Urinary bladder (tissue), 3 donors: ENCODE measurements at regions not wholly inside any gene's neighbourhood (a gene's known extent, or its start where the extent isn't known, plus 50 kb on each side); places are given as distances from the start of the nearest gene placed in this dataset.
"Not testable (repeated sequence)": the region's sequence is repeated elsewhere in the genome, so short reads cannot be mapped to it uniquely, and the experiment has no call there.

Source experiments
- DNase-seq: peaks from one replicate; pipeline ENCODE4 v3.0.0-alpha.2; 2015; ENCODE audit errors: extremely low spot score
- H3K27ac ChIP-seq: one replicate; pipeline ENCODE4 v1.5.1; 2013; ENCODE audit warnings: low read depth, mild to moderate bottlenecking, moderate library complexity
- H3K36me3 ChIP-seq: one replicate; pipeline ENCODE4 v1.6.1; 2013; ENCODE audit warnings: mild to moderate bottlenecking, moderate library complexity; ENCODE audit not compliant: insufficient read depth
- H3K4me1 ChIP-seq: one replicate; pipeline ENCODE4 v1.6.1; 2013; ENCODE audit warnings: mild to moderate bottlenecking, moderate library complexity; ENCODE audit not compliant: insufficient read depth
- H3K4me3 ChIP-seq: one replicate; pipeline ENCODE4 v1.5.1; 2013; ENCODE audit warnings: low read depth, low read length
- WGBS: extraction: QIAGEN DNeasy Blood & Tissue Kit; methylation state at CpG from one replicate; pipeline ENCODE4 v1.1.7; 2013; 5-methylcytosine and 5-hydroxymethylcytosine counted together
- donor health status: healthy with polysubstance abuse.
- donor health status: healthy.

GRCh38 chr6:167684276-167685104 is 142.2 kb upstream of the AFDN start:
- 83% methylated on average over 14 of the region's 14 CpGs for WGBS
- no peak overlapping the region for H3K27ac ChIP-seq

GRCh38 chr6:167685654-167686053 is 141.1 kb upstream of the AFDN start:
- no peaks in the 10 kb centered on the region for H3K36me3 ChIP-seq
- no peak overlapping the region for H3K4me3 ChIP-seq
- no peaks in the 10 kb centered on the region for H3K4me1 ChIP-seq
- WGBS: 67% methylated on average over 10 of the region's 10 CpGs
- DNase-seq: no peak
- no peak overlapping the region for H3K27ac ChIP-seq

More at GRCh38 chr6:167684276-167685104, 142.2 kb upstream of the AFDN start:
- no peak for DNase-seq
- H3K4me3 ChIP-seq: no peak overlapping the region
- no peaks in the 10 kb centered on the region for H3K4me1 ChIP-seq
- H3K36me3 ChIP-seq: no peaks in the 10 kb centered on the region

- no peak for DNase-seq
- H3K4me3 ChIP-seq: no peak overlapping the region
- H3K36me3 ChIP-seq: no peaks in the 10 kb centered on the region
- WGBS: 79% methylated on average over 7 of the region's 7 CpGs
- H3K27ac ChIP-seq: no peak overlapping the region
- H3K4me1 ChIP-seq: no peaks in the 10 kb centered on the region
Measured at GRCh38 chr6:167686204-167686893, 140.4 kb upstream of the AFDN start.

GRCh38 chr6:167687116-167687725 is 139.5 kb upstream of the AFDN start:
- no peak for DNase-seq
- Histone ChIP-seq H3K4me1 (no peaks in the 10 kb centered on the region), H3K4me3 (no peak overlapping the region), H3K27ac (no peak overlapping the region), H3K36me3 (no peaks in the 10 kb centered on the region)
- 79% methylated on average over 18 of the region's 18 CpGs for WGBS

- no peaks in the 10 kb centered on the region for H3K36me3 ChIP-seq
- H3K27ac ChIP-seq: no peak overlapping the region
- H3K4me1 ChIP-seq: no peaks in the 10 kb centered on the region
- WGBS: 89% methylated on average over 6 of the region's 6 CpGs
- no peak overlapping the region for H3K4me3 ChIP-seq
- no peak for DNase-seq
Measured at GRCh38 chr6:167688123-167688522, 138.6 kb upstream of the AFDN start.

- no peak overlapping the region for H3K4me3 ChIP-seq
- DNase-seq: no peak
Measured at GRCh38 chr6:167689278-167689677, 137.4 kb upstream of the AFDN start.

GRCh38 chr6:167689751-167690150 is 137.0 kb upstream of the AFDN start:
- H3K4me1 ChIP-seq: no peaks in the 10 kb centered on the region
- 71% methylated on average over 6 of the region's 6 CpGs for WGBS
- no peak for DNase-seq
- H3K4me3 ChIP-seq: no peak overlapping the region
- H3K27ac ChIP-seq: no peak overlapping the region
- no peaks in the 10 kb centered on the region for H3K36me3 ChIP-seq

More at GRCh38 chr6:167689278-167689677, 137.4 kb upstream of the AFDN start:
- Histone ChIP-seq H3K4me1 (no peaks in the 10 kb centered on the region), H3K27ac (no peak overlapping the region), H3K36me3 (no peaks in the 10 kb centered on the region)
- 95% methylated on average over 5 of the region's 5 CpGs for WGBS

- not testable (repeated sequence) for H3K4me1 ChIP-seq, H3K36me3 ChIP-seq, H3K27ac ChIP-seq, DNase-seq, H3K4me3 ChIP-seq
- 93% methylated on average over 14 of the region's 14 CpGs for WGBS
Measured at GRCh38 chr6:167690167-167690922, 136.4 kb upstream of the AFDN start.

GRCh38 chr6:167690931-167691330 is 135.8 kb upstream of the AFDN start:
- 89% methylated on average over 6 of the region's 6 CpGs for WGBS
- no peaks in the 10 kb centered on the region for H3K36me3 ChIP-seq
- no peaks in the 10 kb centered on the region for H3K4me1 ChIP-seq
- H3K27ac ChIP-seq: no peak overlapping the region
- no peak for DNase-seq
- no peak overlapping the region for H3K4me3 ChIP-seq

- WGBS: 86% methylated on average over 13 of the region's 13 CpGs
- Histone ChIP-seq H3K4me3 (no peak overlapping the region), H3K36me3 (no peaks in the 10 kb centered on the region), H3K4me1 (no peaks in the 10 kb centered on the region), H3K27ac (no peak overlapping the region)
- DNase-seq: no peak
Measured at GRCh38 chr6:167691533-167692312, 135.0 kb upstream of the AFDN start.

- not testable (repeated sequence) for H3K4me1 ChIP-seq, H3K36me3 ChIP-seq, H3K4me3 ChIP-seq, DNase-seq, H3K27ac ChIP-seq
- 96% methylated on average over 8 of the region's 8 CpGs for WGBS
Measured at GRCh38 chr6:167693478-167693877, 133.2 kb upstream of the AFDN start.

- Histone ChIP-seq H3K27ac (no peak overlapping the region), H3K4me3 (no peak overlapping the region), H3K36me3 (no peaks in the 10 kb centered on the region), H3K4me1 (no peaks in the 10 kb centered on the region)
- no peak for DNase-seq
- WGBS: 95% methylated on average over 13 of the region's 13 CpGs
Measured at GRCh38 chr6:167695831-167696230, 130.9 kb upstream of the AFDN start.

- Histone ChIP-seq H3K4me1 (no peaks in the 10 kb centered on the region), H3K4me3 (no peak overlapping the region), H3K36me3 (no peaks in the 10 kb centered on the region), H3K27ac (no peak overlapping the region)
- no peak for DNase-seq
- 93% methylated on average over 6 of the region's 6 CpGs for WGBS
Measured at GRCh38 chr6:167696296-167696695, 130.4 kb upstream of the AFDN start.
